Hepatic stellate cell (primary cell): ENCODE measurements at regions not wholly inside any gene's neighbourhood (a gene's known extent, or its start where the extent isn't known, plus 50 kb on each side); places are given as distances from the start of the nearest gene placed in this dataset.

Source experiments
- DNase-seq: peaks from one replicate; pipeline ENCODE4 v3.0.0; 2011; ENCODE audit warnings: low spot score

GRCh38 chr12:5230156-5230555, 186.5 kb downstream of the KCNA5 start:
- peak; percentile 62 for DNase-seq

DNA sequence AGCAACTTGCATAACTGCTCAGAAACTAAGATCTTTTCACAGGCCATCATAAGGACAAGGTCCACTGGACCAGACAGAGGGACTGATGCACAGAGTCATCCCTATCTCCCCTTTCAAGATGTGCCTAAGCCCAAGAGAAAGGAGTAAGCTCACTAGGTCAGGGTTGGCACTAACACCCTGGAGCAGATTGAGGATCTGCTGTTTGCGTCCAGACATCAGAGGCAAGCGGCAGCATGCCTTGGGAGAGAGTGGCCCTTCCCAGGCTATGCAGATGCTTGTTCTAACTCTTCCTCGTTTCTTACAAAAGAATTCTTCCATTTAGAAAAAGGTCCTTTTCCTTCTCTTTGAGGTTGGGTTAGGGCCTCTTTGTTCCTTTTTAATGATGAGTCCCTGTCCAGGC, 187.2 kb downstream of the KCNA5 start:
- DNase-seq, result no peak

GRCh38 chr12:5232291-5232690, 188.6 kb downstream of the KCNA5 start:
- DNase-seq, result no peak

DNA sequence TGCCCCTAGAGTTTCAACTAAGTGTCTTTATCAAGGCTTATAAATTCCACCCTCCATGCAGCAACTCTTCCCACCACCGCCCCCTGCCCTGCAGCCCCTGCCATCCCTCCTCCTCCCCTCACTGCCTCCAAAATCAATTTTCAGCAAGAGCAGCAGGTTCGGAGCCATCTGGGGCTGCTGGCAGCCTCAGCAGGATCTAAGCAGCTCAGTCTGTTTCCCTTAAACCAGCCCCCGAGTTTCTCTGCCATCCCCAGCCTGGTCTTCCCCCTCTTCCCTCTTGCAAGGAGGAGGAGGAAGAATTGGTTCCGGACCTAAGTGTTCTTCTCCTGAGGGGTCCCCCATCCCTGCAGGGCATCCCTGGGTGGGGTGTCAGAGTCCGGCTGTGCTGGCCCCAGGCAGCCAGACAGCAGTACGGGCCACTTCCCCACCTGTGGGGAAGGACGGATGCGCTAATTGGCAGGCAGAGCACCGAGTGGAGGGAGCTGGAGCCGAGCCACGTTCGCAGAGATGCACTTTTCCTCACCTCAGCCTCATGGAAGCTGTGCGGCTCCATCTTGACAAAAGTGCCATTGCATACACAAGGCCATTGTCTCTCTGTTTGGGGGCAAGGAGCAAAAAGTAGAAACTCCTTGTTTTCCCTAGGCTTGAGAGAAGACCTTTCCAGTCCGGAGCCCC, 189.3 kb downstream of the KCNA5 start:
- no peak for DNase-seq

- DNase-seq, result no peak
These were observed 192.5 kb downstream of the KCNA5 start for GRCh38 chr12:5236022-5236640.

GRCh38 chr12:5242440-5242839, 189.5 kb upstream of the NTF3 start:
- no peak for DNase-seq

DNA sequence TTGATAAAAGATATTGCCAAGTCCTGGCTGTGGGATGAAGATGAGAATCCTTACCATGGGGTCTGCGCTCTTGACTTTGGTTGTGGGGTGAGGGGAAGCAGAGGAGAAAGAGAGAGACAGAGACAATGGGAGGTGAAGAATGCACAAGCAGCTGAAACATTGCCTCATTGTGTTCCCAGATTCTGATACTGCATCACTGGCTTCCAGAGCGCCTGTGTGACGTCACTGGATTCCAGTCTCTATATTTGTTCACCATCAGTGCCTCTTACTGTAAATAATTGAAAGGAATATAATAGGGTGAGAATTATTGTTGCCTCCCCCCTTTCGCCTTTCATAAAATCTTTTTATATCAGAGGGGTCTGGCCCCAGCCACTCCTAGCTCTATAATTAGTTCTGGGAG, 188.9 kb upstream of the NTF3 start:
- no peak for DNase-seq

DNA sequence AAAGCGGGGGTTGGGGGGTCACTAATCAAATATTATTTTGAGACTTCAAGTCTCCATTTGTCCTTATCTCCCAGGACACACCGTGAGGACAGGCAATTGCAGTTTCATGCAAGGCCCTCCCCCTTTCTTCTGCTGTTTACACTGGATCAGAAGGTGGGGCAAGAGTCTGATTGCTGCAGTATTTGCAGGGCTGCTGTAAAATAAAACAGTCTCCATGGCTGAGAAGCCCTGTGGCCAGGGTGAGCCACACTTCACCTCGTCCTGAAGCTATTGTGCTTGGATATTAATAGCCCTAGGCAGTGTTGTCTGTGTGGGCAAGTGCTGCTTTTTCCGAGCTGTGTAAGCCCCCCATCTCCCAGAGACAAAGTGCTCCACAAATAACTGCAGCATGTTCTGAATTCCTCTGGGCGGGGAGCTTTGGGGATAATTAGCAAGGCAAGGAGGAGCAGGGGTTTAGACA, 187.4 kb upstream of the NTF3 start:
- DNase-seq, result no peak

DNA sequence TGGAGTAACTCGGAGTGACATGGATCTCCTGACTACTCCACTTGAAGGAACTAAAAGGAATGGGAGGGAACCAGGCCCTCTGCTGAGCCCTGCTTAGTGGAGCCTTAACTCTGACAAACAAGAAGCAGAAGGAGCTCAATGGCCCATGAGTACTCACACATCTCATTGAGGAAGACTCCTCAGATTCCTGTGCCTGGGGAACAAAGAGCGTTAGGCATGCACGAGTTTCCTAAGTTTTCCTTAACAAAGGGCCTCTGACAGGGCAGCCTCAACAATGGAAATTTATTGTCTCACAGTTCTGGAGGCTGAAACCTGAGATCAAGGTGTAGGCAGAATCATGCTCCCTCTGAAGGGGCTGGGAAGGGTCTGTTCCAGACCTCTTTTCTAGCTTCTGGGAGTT, 185.7 kb upstream of the NTF3 start:
- no peak for DNase-seq

DNA sequence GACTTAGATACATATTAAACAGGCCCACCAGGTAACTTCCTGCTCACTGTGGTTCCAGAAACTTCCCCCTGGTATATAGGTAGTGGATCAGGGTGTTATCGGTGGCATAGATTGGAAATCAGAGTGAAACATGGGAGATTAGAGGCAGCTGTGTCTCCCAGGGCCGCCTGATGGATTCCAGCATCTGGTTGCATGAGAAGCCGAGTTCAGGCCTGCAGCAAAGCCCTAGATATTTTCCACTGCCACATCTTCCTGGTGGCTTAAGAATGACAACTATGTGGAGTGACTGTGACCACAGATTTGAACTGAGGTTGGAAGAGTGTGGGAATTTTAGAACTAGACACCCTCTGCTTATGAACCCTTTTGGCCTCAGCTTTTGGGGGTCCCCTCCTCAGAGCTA, 184.8 kb upstream of the NTF3 start:
- DNase-seq, result peak; percentile 57

- no peak for DNase-seq
These were observed 183.7 kb upstream of the NTF3 start for GRCh38 chr12:5248230-5248629.

- no peak for DNase-seq
These were observed 182.8 kb upstream of the NTF3 start for GRCh38 chr12:5248999-5249526.

GRCh38 chr12:5251092-5251491, 180.8 kb upstream of the NTF3 start:
- DNase-seq, result no peak

GRCh38 chr12:5251786-5252185, 180.1 kb upstream of the NTF3 start:
- no peak for DNase-seq

- DNase-seq, result no peak
These were observed 177.2 kb upstream of the NTF3 start for GRCh38 chr12:5254703-5255102.

GRCh38 chr12:5257763-5258495, 174.0 kb upstream of the NTF3 start:
- DNase-seq, result no peak

- no peak for DNase-seq
These were observed 173.4 kb upstream of the NTF3 start for GRCh38 chr12:5258498-5258897.

GRCh38 chr12:5258926-5259325, 173.0 kb upstream of the NTF3 start:
- DNase-seq, result no peak

- DNase-seq, result no peak
These were observed 172.4 kb upstream of the NTF3 start for GRCh38 chr12:5259523-5259922.

GRCh38 chr12:5260086-5260485, 171.8 kb upstream of the NTF3 start:
- no peak for DNase-seq

DNA sequence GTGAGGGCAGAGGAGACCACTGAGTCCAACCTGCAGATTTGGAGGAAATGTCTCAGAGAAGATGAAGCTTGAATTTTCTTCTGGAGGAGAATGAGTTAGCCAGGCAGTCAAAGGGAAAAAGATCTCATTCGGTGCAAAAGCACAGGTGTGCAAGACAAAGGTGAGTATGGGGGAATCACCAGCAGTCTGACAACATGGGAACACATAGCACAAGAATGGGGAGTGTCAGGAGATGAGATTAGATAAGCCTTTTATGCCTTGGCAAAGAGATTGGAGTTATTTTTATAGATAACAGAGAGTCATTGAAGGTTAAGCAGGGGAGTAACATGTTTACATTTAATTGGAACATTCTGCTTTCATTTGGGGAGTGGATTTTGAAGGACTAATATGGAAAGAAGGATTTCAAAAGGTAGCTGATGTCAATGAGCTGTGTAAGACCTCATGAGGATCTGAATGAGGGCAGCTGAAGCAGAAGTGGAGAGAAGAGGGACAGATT, 171.3 kb upstream of the NTF3 start:
- DNase-seq, result no peak

- DNase-seq, result peak; percentile 60
These were observed 169.5 kb upstream of the NTF3 start for GRCh38 chr12:5262450-5262849.

GRCh38 chr12:5262885-5263284, 169.0 kb upstream of the NTF3 start:
- no peak for DNase-seq
